Breast epithelium (tissue), 3 donors: ENCODE measurements at regions not wholly inside any gene's neighbourhood (a gene's known extent, or its start where the extent isn't known, plus 50 kb on each side); places are given as distances from the start of the nearest gene placed in this dataset.

Experiments used
- CTCF ChIP-seq, 3 donors: fragments of 450-650 bp; IDR thresholded peaks; one replicate each; pipeline ENCODE4 v1.5.1; 2016 to 2017; ENCODE audit warnings: antibody characterized with exemption in 3 of 3, mild to moderate bottlenecking in 3 of 3, moderate library complexity in 3 of 3
- POLR2A ChIP-seq: fragments of 450-650 bp; IDR thresholded peaks from one replicate; pipeline ENCODE4 v1.6.1; 2016; ENCODE audit warnings: antibody characterized with exemption, mild to moderate bottlenecking, moderate library complexity
- POLR2AphosphoS5 ChIP-seq, 3 donors: sonication (generic); formaldehyde crosslinking; IDR thresholded peaks; one replicate each; pipeline ENCODE4 v1.6.1; 2017; ENCODE audit warnings: antibody characterized with exemption in 3 of 3

- TF ChIP-seq CTCF (IDR thresholded peaks at IDR 0.05) (no peak), POLR2AphosphoS5 (IDR thresholded peaks at IDR 0.05) (no peak), POLR2A (no peak)
Measured at GRCh38 chr2:11009176-11009575, 97.4 kb downstream of the KCNF1 start.
